RWPE2 (cell line): ENCODE measurements at regions not wholly inside any gene's neighbourhood (a gene's known extent, or its start where the extent isn't known, plus 50 kb on each side); places are given as distances from the start of the nearest gene placed in this dataset.
"Not testable (repeated sequence)": the region's sequence is repeated elsewhere in the genome, so short reads cannot be mapped to it uniquely, and the experiment has no call there.

Source experiments
- ATAC-seq: fragments of 200-7000 bp; cut with Tn5 transposase; 3 replicates; pipeline ENCODE4 v1.9.1; 2021; ENCODE audit warnings: low read depth
- DNase-seq: peaks from one replicate; pipeline ENCODE4 v3.0.0-alpha.2; 2020; ENCODE audit warnings: low spot score
- H3K27ac ChIP-seq: fragments of 450-650 bp; 2 replicates; pipeline ENCODE4 v1.5.1; 2017; ENCODE audit warnings: mild to moderate bottlenecking; ENCODE audit not compliant: poor library complexity, severe bottlenecking
- H3K27me3 ChIP-seq: fragments of 250-450 bp; sonication (Bioruptor Pico); 2 replicates; pipeline ENCODE4 v1.5.1; 2021; ENCODE audit warnings: mild to moderate bottlenecking, moderate library complexity; ENCODE audit not compliant: insufficient read depth, poor library complexity, severe bottlenecking
- H3K36me3 ChIP-seq: fragments of 250-450 bp; sonication (Bioruptor Pico); 2 replicates; pipeline ENCODE4 v1.5.1; 2020; ENCODE audit warnings: low read depth, mild to moderate bottlenecking, moderate library complexity
- H3K4me1 ChIP-seq: fragments of 250-450 bp; sonication (Bioruptor Pico); 2 replicates; pipeline ENCODE4 v1.5.1; 2021; ENCODE audit warnings: mild to moderate bottlenecking, moderate library complexity; ENCODE audit not compliant: insufficient read depth, poor library complexity, severe bottlenecking
- H3K4me3 ChIP-seq: fragments of 250-450 bp; sonication (Bioruptor Pico); 2 replicates; pipeline ENCODE4 v1.5.1; 2021; ENCODE audit warnings: mild to moderate bottlenecking, moderate library complexity; ENCODE audit not compliant: severe bottlenecking
- H3K9me3 ChIP-seq: fragments of 250-450 bp; sonication (Bioruptor Pico); 2 replicates; pipeline ENCODE4 v1.5.1; 2021; ENCODE audit warnings: mild to moderate bottlenecking, moderate library complexity; ENCODE audit not compliant: severe bottlenecking
- CTCF ChIP-seq: fragments of 450-650 bp; IDR thresholded peaks from one replicate; pipeline ENCODE4 v1.5.1; 2017; ENCODE audit warnings: mild to moderate bottlenecking, moderate library complexity; ENCODE audit not compliant: poor library complexity, severe bottlenecking

- DNase-seq: no peak
- no peaks in the 10 kb centered on the region for H3K4me1 ChIP-seq
- H3K27ac ChIP-seq: no peak overlapping the region
- no peak overlapping the region for H3K4me3 ChIP-seq
- no peak for TF ChIP-seq CTCF
- H3K36me3 ChIP-seq: no peaks in the 10 kb centered on the region
- no peaks in the 10 kb centered on the region for H3K27me3 ChIP-seq
- ATAC-seq: no peak
- H3K9me3 ChIP-seq: no peaks in the 10 kb centered on the region
Measured at GRCh38 chr5:158235159-158235547, 376.2 kb upstream of the CLINT1 start.

- Histone ChIP-seq H3K27me3 (no peaks in the 10 kb centered on the region), H3K36me3 (no peaks in the 10 kb centered on the region), H3K4me1 (no peaks in the 10 kb centered on the region), H3K4me3 (no peak overlapping the region), H3K9me3 (no peaks in the 10 kb centered on the region), H3K27ac (no peak overlapping the region)
- ATAC-seq (0 out of 3 replicates have a peak, but pooled peaks have one; percentile 40), DNase-seq (no peak)
- TF ChIP-seq CTCF: no peak
Measured at GRCh38 chr5:158234323-158235158, 375.6 kb upstream of the CLINT1 start.

- no peak for TF ChIP-seq CTCF
- no peak overlapping the region for H3K4me3 ChIP-seq
- H3K9me3 ChIP-seq: no peaks in the 10 kb centered on the region
- DNase-seq (no peak), ATAC-seq (no peak)
- no peaks in the 10 kb centered on the region for H3K27me3 ChIP-seq
- no peak overlapping the region for H3K27ac ChIP-seq
- H3K4me1 ChIP-seq: no peaks in the 10 kb centered on the region
- no peaks in the 10 kb centered on the region for H3K36me3 ChIP-seq
Measured at GRCh38 chr5:158233735-158234322, 374.9 kb upstream of the CLINT1 start.

GRCh38 chr5:158227314-158227713 lies 368.4 kb upstream of the CLINT1 start:
- H3K4me3 ChIP-seq, DNase-seq, H3K36me3 ChIP-seq, H3K4me1 ChIP-seq, H3K9me3 ChIP-seq, ATAC-seq, H3K27ac ChIP-seq, H3K27me3 ChIP-seq: not testable (repeated sequence)

- no peaks in the 10 kb centered on the region for H3K36me3 ChIP-seq
- no peak for ATAC-seq
Measured at GRCh38 chr5:158226496-158226895, 367.6 kb upstream of the CLINT1 start.

More at GRCh38 chr5:158226496-158226895, 367.6 kb upstream of the CLINT1 start:
- H3K4me3 ChIP-seq: no peak overlapping the region
- no peaks in the 10 kb centered on the region for H3K9me3 ChIP-seq
- no peaks in the 10 kb centered on the region for H3K4me1 ChIP-seq
- no peak for TF ChIP-seq CTCF
- no peaks in the 10 kb centered on the region for H3K27me3 ChIP-seq
- no peak overlapping the region for H3K27ac ChIP-seq
- no peak for DNase-seq
